ENCODE measurements at regions not wholly inside any gene's neighbourhood (a gene's known extent, or its start where the extent isn't known, plus 50 kb on each side); places are given as distances from the start of the nearest gene placed in this dataset.

DNA sequence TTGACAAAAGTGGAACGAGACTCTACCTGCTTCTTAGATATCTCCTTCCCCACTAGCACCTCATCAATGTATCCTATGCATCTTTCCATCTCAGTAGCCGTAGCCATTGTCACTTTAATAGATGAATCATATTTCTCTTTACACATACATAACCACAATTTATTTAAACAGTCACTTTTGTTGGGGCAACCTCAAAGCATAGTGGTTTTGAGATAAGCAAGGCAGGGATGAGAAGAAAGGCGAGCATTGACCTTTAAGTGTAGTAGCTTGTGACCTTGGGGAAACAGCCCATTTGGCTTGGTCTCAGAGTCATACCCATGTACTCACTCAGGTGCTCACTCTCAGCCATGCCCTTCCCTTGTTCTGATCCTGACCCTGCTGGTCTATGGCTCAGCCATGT is 260.1 kb downstream of the C1orf94 start:
- Histone ChIP-seq H3K4me3 (no peak overlapping the region), H2AFZ (ENCODE audit: low read depth, low read length) (no peak overlapping the region), H3K36me3 (ENCODE audit: control insufficient read depth, insufficient read depth, low read length) (no peaks in the 10 kb centered on the region), H3K79me2 (ENCODE audit: control insufficient read depth, insufficient read depth, low read length) (no peaks in the 10 kb centered on the region), H3K9ac (ENCODE audit: insufficient read depth in 1 of 2, low read depth in 2 of 2, low read length in 2 of 2) (no peak overlapping the region), H4K20me1 (replicated peaks; ENCODE audit: control insufficient read depth, insufficient read depth, low read length) (no peaks in the 10 kb centered on the region), H3K9me3 (replicated peaks; ENCODE audit: control insufficient read depth, insufficient read depth, low read depth, low read length) (no peaks in the 10 kb centered on the region), H3K4me2 (ENCODE audit: insufficient read depth, low read length) (no peak overlapping the region), H3K4me1 (replicated peaks in 1 of 2; ENCODE audit: control insufficient read depth in 2 of 2, insufficient read depth in 2 of 2, low read length in 2 of 2) (no peaks in the 10 kb centered on the region), H3K9me1 (ENCODE audit: control insufficient read depth, insufficient read depth, low read length) (no peaks in the 10 kb centered on the region), H3K27me3 (ENCODE audit: control insufficient read depth in 2 of 2, insufficient read depth in 2 of 2, low read length in 2 of 2) (peaks cover 0 to 4% of the 10 kb centered on the region in 2 experiments; a peak in 1 of 5 replicates), H3K27ac (ENCODE audit: extremely low read depth, low read depth, low read length) (no peak overlapping the region)
- ChIA-PET CTCF (ENCODE audit: low intra/inter-chr PET ratio) (no interaction called here), POLR2A (no interaction called here)
- ATAC-seq (no peak), DNase-seq (ENCODE audit: extremely low read depth in 1 of 4, low spot score in 3 of 4) (no peak), FAIRE-seq (no peak)
- intact Hi-C loops (cut with micrococcal nuclease) (no loop called here), in situ Hi-C loops (cut with MboI) (no loop called here)
- no peak for TF ChIP-seq GTF2A2 (tag; IDR thresholded peaks at IDR 0.05)
- TF ChIP-seq, protein P1, sequence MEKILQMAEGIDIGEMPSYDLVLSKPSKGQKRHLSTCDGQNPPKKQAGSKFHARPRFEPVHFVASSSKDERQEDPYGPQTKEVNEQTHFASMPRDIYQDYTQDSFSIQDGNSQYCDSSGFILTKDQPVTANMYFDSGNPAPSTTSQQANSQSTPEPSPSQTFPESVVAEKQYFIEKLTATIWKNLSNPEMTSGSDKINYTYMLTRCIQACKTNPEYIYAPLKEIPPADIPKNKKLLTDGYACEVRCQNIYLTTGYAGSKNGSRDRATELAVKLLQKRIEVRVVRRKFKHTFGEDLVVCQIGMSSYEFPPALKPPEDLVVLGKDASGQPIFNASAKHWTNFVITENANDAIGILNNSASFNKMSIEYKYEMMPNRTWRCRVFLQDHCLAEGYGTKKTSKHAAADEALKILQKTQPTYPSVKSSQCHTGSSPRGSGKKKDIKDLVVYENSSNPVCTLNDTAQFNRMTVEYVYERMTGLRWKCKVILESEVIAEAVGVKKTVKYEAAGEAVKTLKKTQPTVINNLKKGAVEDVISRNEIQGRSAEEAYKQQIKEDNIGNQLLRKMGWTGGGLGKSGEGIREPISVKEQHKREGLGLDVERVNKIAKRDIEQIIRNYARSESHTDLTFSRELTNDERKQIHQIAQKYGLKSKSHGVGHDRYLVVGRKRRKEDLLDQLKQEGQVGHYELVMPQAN (IDR thresholded peaks at IDR 0.05; ENCODE audit: borderline replicate concordance) = no peak
- TF ChIP-seq TAL1 (IDR thresholded peaks at IDR 0.05) = no peak
- no peak for TF ChIP-seq PHB2 (IDR thresholded peaks at IDR 0.05; ENCODE audit: low read depth)
- TF ChIP-seq ZNF311 (CRISPR knock-in tag; IDR thresholded peaks at IDR 0.05) = no peak
- WGBS (ENCODE audit: insufficient coverage, low coverage, missing lambda C conversion rate) = 0% methylated on average over 3 of the region's 3 CpGs
- BruUV-seq (replicated peaks) = no TSS peak

Measured in K562 (cell line).